LNCaP clone FGC (cell line): ENCODE measurements at regions not wholly inside any gene's neighbourhood (a gene's known extent, or its start where the extent isn't known, plus 50 kb on each side); places are given as distances from the start of the nearest gene placed in this dataset.
A peak's percentile ranks its signal among the peaks of the same experiment; 100 is the strongest.
"Not testable (repeated sequence)": the region's sequence is repeated elsewhere in the genome, so short reads cannot be mapped to it uniquely, and the experiment has no call there.

Source experiments
- DNase-seq: peaks from one replicate; pipeline ENCODE4 v3.0.0-alpha.2; 2011; ENCODE audit warnings: low read depth
- H3K4me3 ChIP-seq: 2 replicates; pipeline ENCODE4 v1.5.1; 2011; ENCODE audit warnings: mild to moderate bottlenecking, low read depth, low read length, control low read depth
- TF ChIP-seq, protein P1 (sequence below): IDR thresholded peaks from 2 replicates; pipeline ENCODE4 v1.5.1; 2012; ENCODE audit warnings: mild to moderate bottlenecking; ENCODE audit not compliant: control insufficient read depth, insufficient read depth; ENCODE audit errors: extremely low read depth

DNA sequence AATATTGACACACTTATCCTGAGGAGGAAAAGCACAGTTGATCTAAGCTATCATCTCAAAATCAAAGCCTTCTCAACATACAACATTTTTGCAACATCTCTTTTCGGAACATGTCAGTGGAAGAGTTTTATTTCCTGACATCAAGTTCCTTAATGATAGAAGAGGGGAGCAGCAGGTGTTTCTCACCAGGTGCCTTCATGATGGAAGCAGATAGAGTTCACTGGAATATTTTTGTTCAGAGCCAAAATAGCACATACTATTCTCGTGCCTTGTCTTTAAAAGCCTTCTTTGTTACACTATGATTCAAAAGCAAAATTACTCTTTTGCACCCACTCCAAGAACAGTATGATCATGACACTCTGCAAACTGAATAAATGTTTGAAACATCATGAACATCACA is 176.9 kb upstream of the CCNG1 start:
- TF ChIP-seq, protein P1, sequence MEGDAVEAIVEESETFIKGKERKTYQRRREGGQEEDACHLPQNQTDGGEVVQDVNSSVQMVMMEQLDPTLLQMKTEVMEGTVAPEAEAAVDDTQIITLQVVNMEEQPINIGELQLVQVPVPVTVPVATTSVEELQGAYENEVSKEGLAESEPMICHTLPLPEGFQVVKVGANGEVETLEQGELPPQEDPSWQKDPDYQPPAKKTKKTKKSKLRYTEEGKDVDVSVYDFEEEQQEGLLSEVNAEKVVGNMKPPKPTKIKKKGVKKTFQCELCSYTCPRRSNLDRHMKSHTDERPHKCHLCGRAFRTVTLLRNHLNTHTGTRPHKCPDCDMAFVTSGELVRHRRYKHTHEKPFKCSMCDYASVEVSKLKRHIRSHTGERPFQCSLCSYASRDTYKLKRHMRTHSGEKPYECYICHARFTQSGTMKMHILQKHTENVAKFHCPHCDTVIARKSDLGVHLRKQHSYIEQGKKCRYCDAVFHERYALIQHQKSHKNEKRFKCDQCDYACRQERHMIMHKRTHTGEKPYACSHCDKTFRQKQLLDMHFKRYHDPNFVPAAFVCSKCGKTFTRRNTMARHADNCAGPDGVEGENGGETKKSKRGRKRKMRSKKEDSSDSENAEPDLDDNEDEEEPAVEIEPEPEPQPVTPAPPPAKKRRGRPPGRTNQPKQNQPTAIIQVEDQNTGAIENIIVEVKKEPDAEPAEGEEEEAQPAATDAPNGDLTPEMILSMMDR = no peak
- DNase-seq = no peak
- no peak overlapping the region for H3K4me3 ChIP-seq

DNA sequence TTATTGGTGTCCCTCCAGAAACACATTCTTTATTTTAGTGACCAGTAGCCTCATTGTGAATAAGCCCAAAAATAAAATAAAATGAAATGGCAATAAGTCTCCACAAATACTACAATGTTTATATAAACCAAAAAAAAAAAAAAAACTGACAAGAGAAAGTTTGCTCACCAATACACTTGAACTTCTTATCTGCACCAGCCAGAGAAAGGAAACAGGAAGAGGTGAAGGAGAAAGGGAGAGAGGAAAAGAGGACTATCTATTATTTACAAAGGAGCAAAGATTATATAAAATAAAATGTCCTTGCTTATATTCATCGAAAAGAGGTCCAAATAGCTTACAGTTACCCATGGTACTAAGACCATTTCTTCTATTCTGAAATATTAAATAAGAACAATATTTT is 176.4 kb upstream of the CCNG1 start:
- TF ChIP-seq, protein P1 = no peak
- no peak overlapping the region for H3K4me3 ChIP-seq
- no peak for DNase-seq

DNA sequence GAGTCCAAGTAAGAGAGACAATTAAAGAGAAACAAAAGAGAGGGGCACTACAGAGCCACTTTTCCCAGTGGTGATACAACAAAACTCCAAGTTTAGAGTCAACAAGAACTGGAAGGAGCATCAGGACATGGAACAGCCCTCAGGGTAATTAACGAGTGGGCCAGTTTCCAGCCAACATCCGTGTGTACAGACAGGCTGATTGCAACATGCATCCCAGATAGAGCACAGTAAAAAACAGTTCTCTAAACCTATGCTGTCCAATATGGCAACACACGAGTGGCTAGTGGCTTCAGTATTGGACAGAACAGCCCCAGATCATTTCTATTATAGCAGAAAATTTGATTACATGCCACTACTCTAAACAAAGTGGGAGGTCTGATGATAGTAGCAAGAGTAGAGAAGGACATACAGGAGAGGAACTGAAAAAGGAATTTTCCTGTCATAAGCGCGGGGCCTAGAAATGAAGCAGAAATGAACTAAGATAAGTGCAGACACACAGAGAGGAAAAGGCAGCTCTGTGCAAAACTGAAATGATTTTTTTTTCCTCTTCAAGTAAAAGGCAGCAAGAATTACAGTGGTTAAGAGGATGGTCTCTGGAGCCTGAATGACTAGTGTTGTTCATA is 175.6 kb upstream of the CCNG1 start:
- DNase-seq = peak; percentile 55
- H3K4me3 ChIP-seq = no peak overlapping the region
- TF ChIP-seq, protein P1 = no peak

DNA sequence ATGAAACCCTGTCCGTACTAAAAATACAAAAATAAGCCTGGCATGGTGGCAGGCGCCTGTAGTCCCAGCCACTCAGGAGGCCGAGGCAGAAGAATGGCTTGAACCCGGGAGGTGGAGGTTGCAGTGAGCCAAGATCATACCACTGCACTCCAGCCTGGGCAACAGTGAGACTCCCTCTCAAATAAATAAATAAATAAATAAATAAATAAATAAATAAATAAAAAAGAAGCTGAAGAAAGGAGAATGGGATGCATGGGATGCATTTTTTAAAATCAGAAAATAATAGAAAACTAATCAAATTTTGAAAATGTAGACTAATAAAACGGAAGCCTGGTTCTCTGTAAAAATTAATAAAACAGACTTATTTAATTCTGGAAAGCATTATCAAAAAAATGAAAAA is 171.1 kb upstream of the CCNG1 start:
- not testable (repeated sequence) for DNase-seq, H3K4me3 ChIP-seq

DNA sequence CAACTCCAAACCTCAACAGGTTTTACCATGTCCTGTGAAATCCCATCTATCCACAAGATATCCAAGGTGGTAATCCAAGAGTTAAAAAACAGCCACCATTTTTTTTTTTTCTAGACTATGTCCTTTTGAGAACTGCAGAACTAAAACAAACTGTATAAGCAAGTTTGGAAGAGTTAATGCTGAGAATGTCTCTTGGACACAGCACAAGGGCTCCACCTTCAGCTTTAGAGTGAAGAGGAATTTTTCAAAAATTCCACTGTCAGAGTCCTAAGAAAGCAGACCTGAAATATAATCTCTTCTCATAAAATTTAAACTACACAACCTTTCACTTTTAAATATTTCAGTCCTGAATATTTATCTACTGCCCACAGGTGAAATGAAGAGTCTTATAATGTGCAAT is 167.8 kb upstream of the CCNG1 start:
- TF ChIP-seq, protein P1 = peak; percentile 42
- DNase-seq = no peak
- no peak overlapping the region for H3K4me3 ChIP-seq

DNA sequence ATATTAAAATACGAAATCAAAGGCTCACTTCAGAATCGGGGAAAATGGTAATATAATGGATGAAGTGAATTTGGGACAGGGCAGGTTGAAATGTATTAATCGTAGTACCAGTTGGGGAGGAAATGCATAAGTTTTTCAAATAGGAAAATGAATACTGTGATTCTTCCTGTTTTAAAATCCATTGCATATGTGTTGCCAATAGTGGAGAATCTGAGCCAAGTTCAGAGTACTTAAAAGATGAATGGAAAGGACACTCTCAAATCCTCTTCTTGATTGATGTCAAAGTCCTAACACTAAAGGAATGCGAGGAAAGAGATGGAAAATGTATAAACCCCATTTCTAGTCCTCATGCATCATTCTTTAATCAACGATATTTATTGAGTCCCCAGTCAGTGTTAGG is 160.9 kb upstream of the CCNG1 start:
- no peak overlapping the region for H3K4me3 ChIP-seq
- DNase-seq = no peak

DNA sequence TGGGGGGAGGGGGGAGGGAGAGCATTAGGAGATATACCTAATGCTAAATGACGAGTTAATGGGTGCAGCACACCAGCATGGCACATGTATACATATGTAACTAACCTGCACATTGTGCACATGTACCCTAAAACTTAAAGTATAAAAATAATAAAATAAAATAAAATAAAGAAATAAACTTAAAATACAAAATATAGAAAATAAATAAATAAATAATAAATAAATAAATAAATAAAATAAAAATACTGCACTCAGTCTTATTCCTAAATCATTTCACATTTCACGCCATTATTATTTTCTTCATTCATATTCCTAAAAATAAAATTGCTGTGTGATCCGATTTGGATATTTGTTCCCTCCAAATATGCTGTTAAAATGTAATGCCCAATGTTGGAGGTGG is 156.5 kb upstream of the CCNG1 start:
- not testable (repeated sequence) for H3K4me3 ChIP-seq, DNase-seq

More for the DNA sequence above, 160.9 kb upstream of the CCNG1 start:
- TF ChIP-seq, protein P1 = no peak

DNA sequence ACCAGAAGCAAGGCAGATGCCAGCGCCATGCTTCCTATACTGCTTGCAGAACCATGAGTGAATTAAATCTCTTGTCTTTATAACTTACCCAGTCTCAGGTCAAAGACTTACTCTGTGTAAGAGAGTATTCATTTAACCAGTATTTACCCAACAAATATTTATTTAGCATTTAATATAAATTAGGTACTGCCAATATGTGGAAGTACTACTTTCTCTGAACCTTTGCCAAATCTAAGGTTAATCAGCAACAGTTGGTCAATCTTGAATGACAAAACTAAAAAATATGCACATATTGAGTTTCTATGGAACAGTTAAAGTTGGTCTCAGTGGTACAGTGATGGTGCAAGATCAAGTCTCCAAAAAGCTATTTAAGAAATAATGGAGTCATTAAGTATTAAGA is 155.9 kb upstream of the CCNG1 start:
- TF ChIP-seq, protein P1 = no peak
- H3K4me3 ChIP-seq = no peak overlapping the region
- peak; percentile 4 for DNase-seq
